Lung (tissue), 11 donors: ENCODE measurements at regions not wholly inside any gene's neighbourhood (a gene's known extent, or its start where the extent isn't known, plus 50 kb on each side); places are given as distances from the start of the nearest gene placed in this dataset.

Source experiments
- ATAC-seq: fragments of 200-7000 bp; cut with Tn5 transposase; one replicate; pipeline ENCODE4 v1.9.1; 2020; ENCODE audit warnings: moderate number of reproducible peaks; ENCODE audit not compliant: insufficient read depth, low FRiP score
- DNase-seq, 3 donors: peaks; one replicate each; pipeline ENCODE4 v3.0.0-alpha.2; 2013 to 2017
- H3K27ac ChIP-seq, 2 donors: one replicate each; pipeline ENCODE4 v1.5.1; 2013; ENCODE audit warnings: mild to moderate bottlenecking in 2 of 2, moderate library complexity in 2 of 2, control low read depth in 1 of 2, inconsistent platforms in 1 of 2, low read depth in 1 of 2, low read length in 1 of 2
- H3K27me3 ChIP-seq, 3 donors: one replicate each; pipeline ENCODE4 v1.5.1; 2013; ENCODE audit warnings: low read length in 2 of 3; ENCODE audit not compliant: control insufficient read depth in 3 of 3, insufficient read depth in 3 of 3
- H3K36me3 ChIP-seq, 4 donors: one replicate each; pipeline ENCODE4 v1.5.1; 2013; ENCODE audit warnings: low read length in 4 of 4, mild to moderate bottlenecking in 1 of 4, moderate library complexity in 1 of 4; ENCODE audit not compliant: control insufficient read depth in 4 of 4, insufficient read depth in 4 of 4
- H3K4me1 ChIP-seq, 5 donors: one replicate each; pipeline ENCODE4 v1.5.1; 2013; ENCODE audit warnings: low read length in 5 of 5, mild to moderate bottlenecking in 2 of 5, moderate library complexity in 1 of 5; ENCODE audit not compliant: control insufficient read depth in 5 of 5, insufficient read depth in 5 of 5
- H3K4me3 ChIP-seq: one replicate; pipeline ENCODE4 v1.5.1; 2013; ENCODE audit warnings: mild to moderate bottlenecking, control low read depth, moderate library complexity
- H3K9ac ChIP-seq, 2 donors: one replicate each; pipeline ENCODE4 v1.5.1; 2013; ENCODE audit warnings: low read length in 2 of 2, control low read depth in 1 of 2; ENCODE audit not compliant: insufficient read depth in 1 of 2
- H3K9me3 ChIP-seq, 4 donors: one replicate each; pipeline ENCODE4 v1.5.1; 2013; ENCODE audit warnings: low read length in 3 of 4, mild to moderate bottlenecking in 1 of 4, moderate library complexity in 1 of 4; ENCODE audit not compliant: control insufficient read depth in 4 of 4, insufficient read depth in 3 of 4
- CTCF ChIP-seq: IDR thresholded peaks from 2 replicates; pipeline ENCODE4 v1.5.1; 2012; ENCODE audit warnings: mild to moderate bottlenecking; ENCODE audit errors: control extremely low read depth, extremely low read depth
- WGBS, 2 donors: extraction: QIAGEN DNeasy Blood & Tissue Kit; methylation state at CpG; one replicate each; pipeline ENCODE4 v1.1.7; 2013; 5-methylcytosine and 5-hydroxymethylcytosine counted together
- donor health status: control.
- donor health status: control.
- donor health status: Bipolar disorder and iron deficiency.
- donor health status: healthy.
- donor health status: DM: yes; HTN: yes; CAD: no.

- 96 to 100% methylated on average over 1 of the region's 1 CpG for WGBS, 2 donors
- Histone ChIP-seq H3K36me3 (no peaks in the 10 kb centered on the region), H3K27ac (no peak overlapping the region), H3K4me3 (no peak overlapping the region), H3K9ac (no peak overlapping the region), H3K27me3 (no peaks in the 10 kb centered on the region), H3K9me3 (no peaks in the 10 kb centered on the region), H3K4me1 (no peaks in the 10 kb centered on the region)
- ATAC-seq (no peak), DNase-seq (no peak)
- no peak for TF ChIP-seq CTCF
Measured at GRCh38 chr13:39821977-39822376, 166.5 kb downstream of the COG6 start.

- 88 to 94% methylated on average over 3 of the region's 3 CpGs for WGBS, 2 donors
- Histone ChIP-seq H3K36me3 (no peaks in the 10 kb centered on the region), H3K4me3 (no peak overlapping the region), H3K4me1 (no peaks in the 10 kb centered on the region), H3K27ac (no peak overlapping the region), H3K9ac (no peak overlapping the region), H3K9me3 (no peaks in the 10 kb centered on the region), H3K27me3 (no peaks in the 10 kb centered on the region)
- no peak for ATAC-seq
- no peak for TF ChIP-seq CTCF
- no peak for DNase-seq
Measured at GRCh38 chr13:39822437-39822836, 167.0 kb downstream of the COG6 start.

GRCh38 chr13:39823063-39823713, 167.7 kb downstream of the COG6 start:
- DNase-seq (no peak), ATAC-seq (no peak)
- WGBS, 2 donors: 93% methylated on average over 6 of the region's 6 CpGs
- Histone ChIP-seq H3K4me3 (no peak overlapping the region), H3K27ac (no peak overlapping the region), H3K4me1 (no peaks in the 10 kb centered on the region), H3K27me3 (no peaks in the 10 kb centered on the region), H3K9me3 (no peaks in the 10 kb centered on the region), H3K36me3 (no peaks in the 10 kb centered on the region), H3K9ac (no peak overlapping the region)
- no peak for TF ChIP-seq CTCF

GRCh38 chr13:39825886-39826285, 170.4 kb downstream of the COG6 start:
- Histone ChIP-seq H3K9me3 (no peaks in the 10 kb centered on the region), H3K36me3 (no peaks in the 10 kb centered on the region), H3K4me1 (no peaks in the 10 kb centered on the region), H3K27me3 (no peaks in the 10 kb centered on the region), H3K4me3 (no peak overlapping the region), H3K27ac (no peak overlapping the region), H3K9ac (no peak overlapping the region)
- DNase-seq: no peak
- no peak for ATAC-seq
- WGBS, 2 donors: 94 to 95% methylated on average over 6 of the region's 6 CpGs
- no peak for TF ChIP-seq CTCF
